ENCODE measurements at regions not wholly inside any gene's neighbourhood (a gene's known extent, or its start where the extent isn't known, plus 50 kb on each side); places are given as distances from the start of the nearest gene placed in this dataset.

DNA sequence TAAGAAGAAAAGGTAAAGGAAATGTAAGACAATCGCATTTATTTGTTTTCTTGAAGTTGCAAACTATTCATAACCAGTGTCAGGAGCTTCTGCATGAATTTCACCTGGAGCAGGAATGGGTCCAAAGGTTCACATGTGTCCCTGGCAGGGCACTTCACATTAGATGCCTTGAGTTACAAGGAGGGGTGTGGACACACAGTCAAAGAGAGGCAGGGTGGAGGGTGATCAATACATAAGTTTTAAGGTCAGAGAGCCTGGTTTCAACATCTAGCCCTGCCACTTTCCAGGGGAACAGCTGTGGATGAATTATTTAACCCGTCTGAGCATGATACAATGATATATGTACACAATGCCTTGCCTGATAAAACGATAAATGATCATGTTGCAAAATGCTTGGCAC lies 321.4 kb downstream of the CYP26B1 start:
- TF ChIP-seq ELF4 (IDR thresholded peaks at IDR 0.05) (no peak), CTBP1 (IDR thresholded peaks at IDR 0.05; ENCODE audit: borderline replicate concordance) (no peak), BHLHE40 (IDR thresholded peaks at IDR 0.05; ENCODE audit: borderline replicate concordance) (no peak)

All from HEK293T (cell line).